WTC11 (cell line): ENCODE measurements at regions not wholly inside any gene's neighbourhood (a gene's known extent, or its start where the extent isn't known, plus 50 kb on each side); places are given as distances from the start of the nearest gene placed in this dataset.

Source experiments
- ATF2 ChIP-seq: sonication (generic); formaldehyde crosslinking; IDR thresholded peaks from 2 replicates; pipeline ENCODE4 v1.8.1; 2022; ENCODE audit warnings: low read depth, missing genetic modification reagents, borderline replicate concordance
- CTCF ChIP-seq: fragments of 200-600 bp; IDR thresholded peaks from 2 replicates; pipeline ENCODE4 v1.8.0; 2022; ENCODE audit warnings: antibody characterized with exemption
- ELF4 ChIP-seq: sonication (generic); formaldehyde crosslinking; IDR thresholded peaks from 2 replicates; pipeline ENCODE4 v1.8.1; 2022; ENCODE audit warnings: low read depth, mild to moderate bottlenecking, moderate library complexity, missing genetic modification reagents
- ESRRA ChIP-seq: sonication (generic); formaldehyde crosslinking; IDR thresholded peaks from 2 replicates; pipeline ENCODE4 v1.8.1; 2022; ENCODE audit warnings: mild to moderate bottlenecking, missing genetic modification reagents, borderline replicate concordance
- ZNF121 ChIP-seq: sonication (generic); formaldehyde crosslinking; IDR thresholded peaks from 2 replicates; pipeline ENCODE4 v1.8.0; 2023; ENCODE audit warnings: missing genetic modification reagents
- TF ChIP-seq, protein P1 (sequence below): sonication (generic); formaldehyde crosslinking; IDR thresholded peaks from 2 replicates; pipeline ENCODE4 v1.8.1; 2023; ENCODE audit warnings: mild to moderate bottlenecking, missing genetic modification reagents

DNA sequence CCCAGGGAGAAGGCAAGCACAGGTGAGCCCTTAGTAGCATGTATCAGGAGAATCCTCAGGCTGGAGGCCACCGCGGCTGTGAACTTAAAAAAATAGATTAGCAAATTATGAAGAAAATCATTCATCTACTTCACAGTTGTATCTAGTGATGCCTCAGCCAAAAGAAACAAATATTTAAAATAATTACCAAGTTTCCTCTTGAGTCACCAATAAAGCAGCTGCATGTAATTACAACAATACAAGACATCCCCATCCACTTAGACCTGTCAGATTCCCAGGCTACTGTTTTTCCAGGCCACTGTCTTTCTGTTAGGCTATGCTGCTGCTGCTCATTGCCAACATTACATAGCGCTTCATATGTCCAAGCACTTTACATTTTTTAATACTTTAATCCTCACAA lies 54.6 kb upstream of the PHLPP1 start:
- TF ChIP-seq ATF2 (CRISPR knock-in tag) (no peak), CTCF (no peak), ESRRA (CRISPR knock-in tag) (no peak), ELF4 (no peak), ZNF121 (CRISPR knock-in tag) (no peak)
- TF ChIP-seq, protein P1, sequence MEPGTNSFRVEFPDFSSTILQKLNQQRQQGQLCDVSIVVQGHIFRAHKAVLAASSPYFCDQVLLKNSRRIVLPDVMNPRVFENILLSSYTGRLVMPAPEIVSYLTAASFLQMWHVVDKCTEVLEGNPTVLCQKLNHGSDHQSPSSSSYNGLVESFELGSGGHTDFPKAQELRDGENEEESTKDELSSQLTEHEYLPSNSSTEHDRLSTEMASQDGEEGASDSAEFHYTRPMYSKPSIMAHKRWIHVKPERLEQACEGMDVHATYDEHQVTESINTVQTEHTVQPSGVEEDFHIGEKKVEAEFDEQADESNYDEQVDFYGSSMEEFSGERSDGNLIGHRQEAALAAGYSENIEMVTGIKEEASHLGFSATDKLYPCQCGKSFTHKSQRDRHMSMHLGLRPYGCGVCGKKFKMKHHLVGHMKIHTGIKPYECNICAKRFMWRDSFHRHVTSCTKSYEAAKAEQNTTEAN, result no peak
